ENCODE measurements at regions not wholly inside any gene's neighbourhood (a gene's known extent, or its start where the extent isn't known, plus 50 kb on each side); places are given as distances from the start of the nearest gene placed in this dataset.
"Not testable (repeated sequence)": the region's sequence is repeated elsewhere in the genome, so short reads cannot be mapped to it uniquely, and the experiment has no call there.

DNA sequence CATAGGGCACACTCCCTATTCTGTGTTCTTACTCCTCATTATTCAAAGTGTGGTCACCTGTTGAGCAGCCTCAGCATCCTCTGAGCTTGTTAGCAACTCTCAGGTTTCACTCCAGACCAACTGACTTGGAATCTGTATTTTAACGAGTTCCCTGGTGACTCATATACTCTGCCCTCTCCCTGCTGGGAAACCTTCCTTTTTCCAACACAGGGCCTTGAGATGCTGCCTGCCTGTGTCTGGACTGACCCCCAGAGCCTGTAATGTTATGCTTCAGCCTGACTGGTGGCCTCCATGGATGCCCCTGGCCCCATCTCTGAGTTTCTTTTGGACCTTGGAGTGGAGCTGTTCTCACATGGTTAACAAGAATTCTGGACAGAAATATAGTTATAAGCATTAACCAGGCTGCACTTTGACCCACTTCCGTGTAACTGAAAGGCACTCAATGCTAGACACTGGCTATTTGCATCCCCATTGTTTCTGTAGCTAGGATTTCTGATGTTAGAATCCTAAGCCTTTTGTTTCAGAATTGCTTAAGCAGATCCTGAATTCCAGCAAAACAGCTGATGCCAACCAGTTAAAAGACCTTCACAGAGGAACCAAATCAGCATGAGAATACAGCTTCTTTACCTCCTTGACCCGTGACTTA, 262.6 kb downstream of the STIM2 start:
- no peak for DNase-seq

GRCh38 chr4:27123769-27124124, 263.1 kb downstream of the STIM2 start:
- DNase-seq: no peak

DNA sequence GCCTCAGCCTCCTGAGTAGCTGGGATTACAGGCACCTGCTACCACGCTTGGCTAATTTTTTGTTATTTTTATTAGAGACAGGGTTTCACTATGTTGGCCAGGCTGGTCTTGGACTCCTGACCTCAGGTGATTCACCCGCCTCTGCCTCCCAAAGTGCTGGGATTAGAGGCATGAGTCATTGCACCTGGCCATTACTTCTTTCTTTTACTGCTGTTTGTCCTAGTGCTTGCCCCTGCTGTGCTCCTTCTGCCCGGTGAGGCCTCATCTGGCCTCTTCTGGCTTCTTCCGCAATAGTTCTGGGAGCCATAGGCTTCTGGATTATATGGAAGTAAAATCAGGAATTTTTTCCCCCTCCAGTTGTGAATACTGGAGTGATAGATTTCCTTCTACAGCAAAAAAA, 266.3 kb downstream of the STIM2 start:
- not testable (repeated sequence) for DNase-seq

DNA sequence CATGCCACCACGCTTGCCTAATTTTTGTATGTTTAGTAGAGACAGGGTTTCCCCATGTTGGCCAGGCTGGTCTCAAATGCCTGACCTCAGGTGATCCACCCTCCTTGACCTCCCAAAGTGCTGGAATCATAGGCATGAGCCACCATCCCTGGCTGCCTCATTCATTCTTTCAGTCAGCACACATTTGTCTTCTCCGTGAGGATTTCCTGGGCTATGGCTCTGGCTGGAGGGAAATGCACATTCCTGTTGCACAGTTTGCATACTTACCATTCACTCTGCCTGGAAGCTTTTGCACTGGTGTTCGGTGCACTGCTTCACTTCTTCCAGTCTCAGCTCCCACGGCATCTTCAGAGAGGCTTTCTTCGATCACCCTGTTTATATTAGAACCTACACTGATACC, 267.8 kb downstream of the STIM2 start:
- DNase-seq: no peak

DNA sequence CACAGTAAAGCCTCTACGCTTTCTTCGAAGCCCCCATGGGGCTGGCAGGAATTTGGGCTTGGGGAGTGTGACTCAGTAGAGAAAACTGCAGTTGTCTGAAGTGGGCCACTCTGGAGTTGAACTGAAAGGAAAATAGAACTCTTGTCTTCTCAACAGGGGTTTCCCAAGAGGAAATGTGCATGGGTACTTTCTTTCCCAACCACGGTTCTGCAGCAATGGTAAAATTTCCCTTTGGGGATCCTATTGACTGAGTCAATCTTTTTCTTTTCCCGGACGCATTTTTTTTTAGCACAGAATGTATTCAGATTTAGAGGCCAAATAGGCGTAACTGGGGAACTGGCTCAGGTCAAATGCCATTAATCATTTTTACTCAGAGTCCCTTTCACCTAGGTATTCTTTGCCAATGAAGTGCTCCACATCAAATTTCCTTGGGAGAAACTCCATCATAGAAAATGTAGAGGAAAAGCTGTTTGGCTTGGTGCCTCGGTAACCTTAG, 269.3 kb downstream of the STIM2 start:
- no peak for DNase-seq

DNA sequence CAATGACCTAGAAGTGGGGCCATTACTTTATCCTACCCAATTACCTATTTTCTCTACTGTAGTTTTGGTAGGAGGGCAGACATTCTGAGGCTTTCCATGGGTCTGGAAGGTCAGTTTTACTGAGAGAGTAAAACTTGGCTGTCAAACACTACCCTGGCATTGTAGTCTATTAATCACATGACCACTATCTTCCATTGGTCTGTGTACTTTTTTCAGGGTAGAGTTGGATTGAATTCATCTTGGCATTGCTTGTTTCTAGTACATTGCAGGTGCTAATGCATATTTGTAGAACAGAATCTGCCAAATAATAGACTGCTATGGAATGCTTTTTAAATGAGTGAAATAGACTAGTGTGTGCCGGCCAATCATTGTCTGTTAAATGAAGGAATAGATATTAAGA, 271.9 kb downstream of the STIM2 start:
- DNase-seq: no peak

DNA sequence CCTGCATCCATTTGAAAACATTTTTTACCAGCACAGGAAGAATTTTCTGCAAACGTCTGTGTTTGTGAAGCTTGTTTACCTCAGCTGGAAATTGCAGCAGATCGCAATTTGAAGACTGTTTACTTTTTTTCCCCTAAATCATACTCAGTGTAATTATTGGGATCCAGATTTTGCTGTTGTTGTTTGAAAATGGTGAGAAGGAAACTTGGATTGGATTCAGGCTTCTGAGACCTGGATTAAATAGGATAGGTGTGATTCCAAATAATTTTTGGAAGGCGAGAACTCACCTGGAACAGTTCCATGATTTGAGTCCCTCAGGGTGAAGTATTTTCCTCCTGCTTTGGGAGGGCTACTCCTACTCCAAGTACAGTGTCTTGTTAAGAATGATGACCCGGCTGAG, 279.8 kb downstream of the STIM2 start:
- DNase-seq: no peak

GRCh38 chr4:27141530-27141929, 280.9 kb downstream of the STIM2 start:
- no peak for DNase-seq

GRCh38 chr4:27142841-27143240, 282.2 kb downstream of the STIM2 start:
- DNase-seq: no peak

GRCh38 chr4:27145597-27145996, 285.0 kb downstream of the STIM2 start:
- no peak for DNase-seq

DNA sequence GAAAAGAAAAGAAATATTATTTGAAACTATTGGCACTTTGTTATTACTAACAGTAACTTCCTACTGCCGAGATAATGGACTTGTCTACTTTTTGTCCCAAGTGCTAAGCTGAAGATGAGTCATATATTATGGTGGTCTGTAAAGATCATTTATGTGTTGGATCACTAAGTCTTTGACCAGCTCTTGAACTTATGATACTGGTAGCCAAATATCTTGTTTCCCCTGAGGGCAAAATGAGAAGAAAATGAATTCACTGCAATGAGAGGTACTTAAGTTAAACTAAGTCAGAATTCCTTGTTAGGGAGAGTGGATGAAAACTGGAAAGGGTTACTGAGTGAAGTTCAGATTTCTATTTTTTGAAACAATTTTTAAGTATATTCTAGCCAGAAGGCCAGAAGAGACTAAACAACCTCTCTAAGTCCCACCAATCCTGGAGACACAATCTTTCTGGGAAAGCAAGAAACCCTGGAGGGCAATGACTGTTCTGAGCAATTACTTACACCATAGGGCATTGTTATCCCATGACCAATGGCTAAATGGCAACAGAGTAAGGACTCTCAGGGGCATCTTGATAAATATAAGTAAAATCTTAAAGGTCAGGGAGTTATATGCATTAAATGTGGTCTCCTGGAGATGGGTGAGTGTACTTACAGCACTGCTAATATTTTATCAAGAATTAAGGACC, 287.7 kb downstream of the STIM2 start:
- DNase-seq: no peak

DNA sequence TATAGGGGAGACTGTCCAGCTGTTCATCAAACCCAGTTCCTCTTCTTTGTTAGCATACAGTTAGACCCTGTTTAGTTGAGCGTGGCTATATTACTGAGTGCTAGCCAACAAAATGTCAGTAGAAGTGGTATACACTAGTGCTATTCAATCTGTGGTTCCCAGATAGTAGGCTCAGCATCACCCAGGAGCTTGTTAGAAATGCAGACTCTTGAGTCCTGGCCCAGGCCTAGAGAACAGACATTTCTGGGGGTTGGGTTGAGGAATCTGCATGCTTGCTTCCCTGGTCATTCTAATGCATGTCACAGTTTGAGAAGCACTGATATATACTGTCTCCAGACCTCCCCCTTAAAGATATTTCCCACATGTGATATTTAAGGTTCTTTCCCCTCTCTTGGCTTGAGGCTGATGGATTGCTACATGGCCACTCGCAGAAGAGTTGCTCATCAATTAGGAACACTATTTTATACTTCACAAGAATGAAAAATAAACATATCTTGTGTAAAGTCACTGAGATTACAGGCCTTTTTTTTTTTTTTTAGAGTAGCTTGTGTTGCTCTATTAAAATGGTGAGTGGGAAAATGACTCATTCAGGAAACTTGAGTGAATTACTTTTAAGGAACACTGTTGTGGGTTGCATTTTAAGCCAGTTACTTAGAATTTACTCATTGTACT, 289.0 kb downstream of the STIM2 start:
- DNase-seq: no peak

GRCh38 chr4:27152703-27153102, 292.1 kb downstream of the STIM2 start:
- no peak for DNase-seq

GRCh38 chr4:27154706-27155105, 294.1 kb downstream of the STIM2 start:
- no peak for DNase-seq

DNA sequence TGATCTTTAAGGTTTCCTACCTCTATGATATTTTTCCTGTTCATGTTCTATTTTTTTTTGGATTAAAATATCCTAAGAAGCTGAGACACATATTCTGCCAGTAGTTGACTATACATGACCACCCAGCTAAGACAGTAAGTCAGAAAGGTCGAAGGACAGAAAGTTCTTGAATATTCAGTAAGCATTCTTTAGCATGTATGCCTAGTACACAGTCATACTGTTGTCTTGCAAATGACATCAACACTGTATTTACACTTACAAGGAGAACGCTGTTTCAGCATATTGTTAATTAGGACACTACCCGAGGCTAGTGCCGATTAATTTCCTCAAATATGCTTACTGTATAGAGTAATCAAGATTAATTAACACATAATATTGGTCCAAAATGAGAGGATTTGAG, 300.6 kb downstream of the STIM2 start:
- no peak for DNase-seq

- DNase-seq: no peak
Observed at GRCh38 chr4:27168783-27169182, 308.1 kb downstream of the STIM2 start.

- no peak for DNase-seq
Observed at GRCh38 chr4:27173280-27173679, 312.6 kb downstream of the STIM2 start.

DNA sequence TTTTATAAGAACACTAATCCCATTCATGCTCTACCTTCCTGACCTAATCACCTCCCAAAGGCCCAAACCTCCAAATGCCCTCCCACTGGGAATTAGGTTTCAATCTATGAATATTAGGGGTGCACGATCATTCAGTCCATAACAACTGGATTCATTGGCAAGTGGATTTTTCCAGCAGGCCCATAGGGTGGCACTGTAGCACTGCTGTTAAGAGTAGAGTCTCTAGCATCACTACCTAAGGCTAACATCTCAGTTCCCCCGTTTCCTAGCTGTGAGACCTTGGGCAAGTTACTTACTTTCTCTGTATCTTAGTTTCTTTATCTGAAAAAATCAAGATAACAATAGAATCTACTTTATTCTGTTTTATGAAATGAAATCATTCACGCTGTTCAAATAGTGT, 315.8 kb downstream of the STIM2 start:
- peak; percentile 82 for DNase-seq

GRCh38 chr4:27176881-27177280, 316.2 kb downstream of the STIM2 start:
- DNase-seq: no peak

- no peak for DNase-seq
Observed at GRCh38 chr4:27178061-27178460, 317.4 kb downstream of the STIM2 start.

- peak; percentile 6 for DNase-seq
Observed at GRCh38 chr4:27181693-27182092, 321.1 kb downstream of the STIM2 start.

DNA sequence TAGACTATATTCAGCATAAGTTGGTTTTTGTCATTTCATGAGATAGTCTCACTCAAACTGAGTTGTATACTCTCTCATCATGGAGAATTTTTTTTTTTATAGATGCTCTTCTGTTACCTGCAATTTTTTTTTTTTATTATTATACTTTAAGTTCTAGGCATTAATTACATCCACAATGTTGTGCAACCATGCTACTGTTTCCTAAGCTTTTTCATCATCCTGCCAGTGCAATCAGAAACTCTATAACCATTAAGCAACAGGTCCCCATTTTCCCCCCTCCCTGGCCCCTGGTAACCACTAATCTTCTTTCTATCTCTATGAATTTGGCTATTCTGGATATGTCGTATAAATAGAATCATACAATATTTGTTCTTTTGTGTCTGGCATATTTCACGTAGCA, 321.6 kb downstream of the STIM2 start:
- DNase-seq: no peak

DNA sequence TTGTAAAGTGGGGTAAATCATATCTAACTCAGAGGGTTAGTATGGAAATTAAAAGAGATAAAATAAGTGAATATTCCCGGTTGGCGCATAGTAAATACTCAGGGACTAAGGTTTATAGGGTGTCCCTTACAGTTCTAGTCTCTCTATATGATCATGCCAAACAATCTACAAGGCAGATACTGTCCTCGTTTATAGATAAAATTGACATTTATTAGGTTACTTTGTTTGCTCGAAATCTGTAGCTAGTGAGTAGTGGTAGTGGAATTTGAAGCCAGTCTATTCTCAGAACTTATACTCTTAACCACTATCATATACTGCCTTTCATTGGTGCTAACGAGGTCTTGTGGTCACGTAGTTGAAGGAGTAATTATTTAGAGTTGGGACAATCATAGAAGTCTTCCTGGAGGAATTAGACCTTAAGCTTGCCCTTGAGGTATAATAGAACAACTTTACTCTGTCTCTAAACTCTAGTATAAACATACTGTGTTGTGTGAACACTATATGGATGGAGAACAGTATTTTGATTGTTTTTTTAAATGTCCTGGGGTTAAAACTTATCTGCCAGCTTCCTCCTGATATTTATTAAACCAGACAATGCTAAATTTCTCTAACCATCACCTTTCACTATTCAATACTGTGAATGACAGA, 324.0 kb downstream of the STIM2 start:
- no peak for DNase-seq

- no peak for DNase-seq
Observed at GRCh38 chr4:27186710-27187109, 326.1 kb downstream of the STIM2 start.

Measured in OCI-M1 (cell line).